SK-N-SH treated with all-trans-retinoic acid at 6 μM for 48 hours (cell line): ENCODE measurements at regions not wholly inside any gene's neighbourhood (a gene's known extent, or its start where the extent isn't known, plus 50 kb on each side); places are given as distances from the start of the nearest gene placed in this dataset.

Experiments
- ARNTL ChIP-seq: fragments of 450-650 bp; formaldehyde crosslinking; IDR thresholded peaks from 2 replicates; pipeline ENCODE4 v1.5.0; 2020; ENCODE audit warnings: low read depth, mild to moderate bottlenecking, moderate library complexity, borderline replicate concordance
- ESRRG ChIP-seq: fragments of 250-450 bp; sonication (Bioruptor Pico); IDR thresholded peaks from 2 replicates; pipeline ENCODE4 v1.6.1; 2021; ENCODE audit warnings: mild to moderate bottlenecking
- ISL1 ChIP-seq: fragments of 250-450 bp; sonication (Bioruptor Pico); IDR thresholded peaks from 2 replicates; pipeline ENCODE4 v2.1.2; 2022; ENCODE audit warnings: mild to moderate bottlenecking, moderate library complexity
- PATZ1 ChIP-seq: fragments of 250-450 bp; sonication (Bioruptor Pico); IDR thresholded peaks from 2 replicates; pipeline ENCODE4 v1.8.0; 2020; ENCODE audit warnings: mild to moderate bottlenecking, moderate library complexity, borderline replicate concordance
- ZC3H10 ChIP-seq: fragments of 250-450 bp; sonication (Bioruptor Pico); IDR thresholded peaks from 2 replicates; pipeline ENCODE4 v1.5.1; 2021; ENCODE audit warnings: mild to moderate bottlenecking, moderate library complexity
- TF ChIP-seq, protein P1 (sequence below): fragments of 250-450 bp; sonication (Bioruptor Pico); IDR thresholded peaks from 2 replicates; pipeline ENCODE4 v1.5.1; 2020; ENCODE audit warnings: low read depth, mild to moderate bottlenecking, moderate library complexity

DNA sequence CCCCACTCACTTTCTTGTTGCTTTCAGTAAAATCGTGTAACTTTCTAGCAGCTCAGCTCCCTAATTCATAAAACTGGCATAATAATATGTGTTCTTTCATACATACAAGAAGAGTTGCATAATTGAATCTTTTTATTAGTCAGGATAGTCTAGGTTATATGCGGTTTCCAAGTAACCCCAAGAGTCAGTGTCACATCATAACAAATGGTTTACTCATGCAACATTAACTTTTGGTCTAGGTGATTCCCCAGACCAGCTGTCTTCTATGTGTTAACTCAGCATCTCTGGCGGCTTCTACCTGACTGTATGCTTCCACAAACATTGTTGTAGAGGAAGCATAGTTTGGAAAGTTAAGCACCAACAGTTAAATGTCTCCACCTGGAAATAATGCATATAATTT, 1000.4 kb downstream of the CDH11 start:
- TF ChIP-seq ARNTL (CRISPR knock-in tag) (no peak), ZC3H10 (no peak), ISL1 (CRISPR knock-in tag) (no peak), ESRRG (no peak), PATZ1 (CRISPR knock-in tag) (no peak)
- TF ChIP-seq, protein P1, sequence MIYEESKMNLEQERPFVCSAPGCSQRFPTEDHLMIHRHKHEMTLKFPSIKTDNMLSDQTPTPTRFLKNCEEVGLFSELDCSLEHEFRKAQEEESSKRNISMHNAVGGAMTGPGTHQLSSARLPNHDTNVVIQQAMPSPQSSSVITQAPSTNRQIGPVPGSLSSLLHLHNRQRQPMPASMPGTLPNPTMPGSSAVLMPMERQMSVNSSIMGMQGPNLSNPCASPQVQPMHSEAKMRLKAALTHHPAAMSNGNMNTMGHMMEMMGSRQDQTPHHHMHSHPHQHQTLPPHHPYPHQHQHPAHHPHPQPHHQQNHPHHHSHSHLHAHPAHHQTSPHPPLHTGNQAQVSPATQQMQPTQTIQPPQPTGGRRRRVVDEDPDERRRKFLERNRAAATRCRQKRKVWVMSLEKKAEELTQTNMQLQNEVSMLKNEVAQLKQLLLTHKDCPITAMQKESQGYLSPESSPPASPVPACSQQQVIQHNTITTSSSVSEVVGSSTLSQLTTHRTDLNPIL: no peak
